Stimulated activated CD8-positive, alpha-beta memory T cell treated with anti-CD3 and anti-CD28 coated beads, Interleukin-4, amount 100 ng/mL, for 24 hours (primary cell): ENCODE measurements at regions not wholly inside any gene's neighbourhood (a gene's known extent, or its start where the extent isn't known, plus 50 kb on each side); places are given as distances from the start of the nearest gene placed in this dataset.

Experiments
- DNase-seq: peaks from one replicate; pipeline ENCODE4 v3.0.0-alpha.2; 2020; ENCODE audit warnings: low read depth

GRCh38 chr10:118501171-118501570 lies 94.3 kb downstream of the PRLHR start:
- DNase-seq, result no peak

GRCh38 chr10:118500477-118501104 lies 94.9 kb downstream of the PRLHR start:
- no peak for DNase-seq

GRCh38 chr10:118499186-118499585 lies 96.3 kb downstream of the PRLHR start:
- no peak for DNase-seq

- DNase-seq, result no peak
These were observed 96.8 kb downstream of the PRLHR start for GRCh38 chr10:118498623-118499022.

GRCh38 chr10:118497227-118497626 lies 98.2 kb downstream of the PRLHR start:
- DNase-seq, result no peak

- no peak for DNase-seq
These were observed 98.9 kb downstream of the PRLHR start for GRCh38 chr10:118496525-118496924.

- no peak for DNase-seq
These were observed 99.9 kb downstream of the PRLHR start for GRCh38 chr10:118495499-118495898.

GRCh38 chr10:118491055-118491454 lies 104.4 kb downstream of the PRLHR start:
- no peak for DNase-seq

GRCh38 chr10:118488710-118489497 lies 106.5 kb downstream of the PRLHR start:
- DNase-seq, result no peak

- no peak for DNase-seq
These were observed 109.8 kb downstream of the PRLHR start for GRCh38 chr10:118485641-118486040.

- no peak for DNase-seq
These were observed 111.1 kb downstream of the PRLHR start for GRCh38 chr10:118484152-118484871.

- DNase-seq, result no peak
These were observed 112.0 kb downstream of the PRLHR start for GRCh38 chr10:118483496-118483895.

- no peak for DNase-seq
These were observed 112.8 kb downstream of the PRLHR start for GRCh38 chr10:118482393-118483331.

GRCh38 chr10:118481871-118482270 lies 113.6 kb downstream of the PRLHR start:
- DNase-seq, result no peak

- DNase-seq, result no peak
These were observed 120.2 kb downstream of the PRLHR start for GRCh38 chr10:118475214-118475613.

- no peak for DNase-seq
These were observed 121.3 kb downstream of the PRLHR start for GRCh38 chr10:118474111-118474510.

- no peak for DNase-seq
These were observed 122.0 kb downstream of the PRLHR start for GRCh38 chr10:118473305-118473960.

GRCh38 chr10:118472415-118473304 lies 122.8 kb downstream of the PRLHR start:
- no peak for DNase-seq

GRCh38 chr10:118471863-118472262 lies 123.6 kb downstream of the PRLHR start:
- DNase-seq, result no peak

GRCh38 chr10:118470470-118470869 lies 125.0 kb downstream of the PRLHR start:
- DNase-seq, result no peak
